BJ (cell line): ENCODE measurements at regions not wholly inside any gene's neighbourhood (a gene's known extent, or its start where the extent isn't known, plus 50 kb on each side); places are given as distances from the start of the nearest gene placed in this dataset.

Experiments
- CTCF ChIA-PET: fragments of 350-600 bp; formaldehyde crosslinking; extraction: SDS; loops from one replicate; lab custom pipeline; 2021; ENCODE audit warnings: antibody characterized with exemption, inconsistent platforms; lab: Yijun Ruan, JAX
- POLR2A ChIA-PET: fragments of 300-600 bp; sonication (Branson Sonifier 250); formaldehyde crosslinking; extraction: SDS; loops from one replicate; lab custom pipeline; 2021; ENCODE audit warnings: antibody characterized with exemption; lab: Charles Lee
- DNase-seq: peaks from one replicate; pipeline ENCODE4 v3.0.0-alpha.2; 2011; ENCODE audit warnings: low read depth
- H3K27me3 ChIP-seq: 2 replicates; pipeline ENCODE4 v1.6.0; 2011; ENCODE audit warnings: low read length; ENCODE audit not compliant: control insufficient read depth, insufficient read depth
- H3K36me3 ChIP-seq: 2 replicates; pipeline ENCODE4 v1.5.1; 2011; ENCODE audit warnings: low read length; ENCODE audit not compliant: control insufficient read depth, insufficient read depth
- H3K4me3 ChIP-seq: 2 replicates; pipeline ENCODE4 v1.5.1; 2011; ENCODE audit warnings: low read depth, mild to moderate bottlenecking, control low read depth, low read length
- TF ChIP-seq, protein P1 (sequence below): IDR thresholded peaks from 2 replicates; pipeline ENCODE4 v1.5.1; 2011; ENCODE audit warnings: low read depth, mild to moderate bottlenecking, control low read depth, inconsistent platforms, low read length, moderate library complexity; ENCODE audit not compliant: insufficient read depth

DNA sequence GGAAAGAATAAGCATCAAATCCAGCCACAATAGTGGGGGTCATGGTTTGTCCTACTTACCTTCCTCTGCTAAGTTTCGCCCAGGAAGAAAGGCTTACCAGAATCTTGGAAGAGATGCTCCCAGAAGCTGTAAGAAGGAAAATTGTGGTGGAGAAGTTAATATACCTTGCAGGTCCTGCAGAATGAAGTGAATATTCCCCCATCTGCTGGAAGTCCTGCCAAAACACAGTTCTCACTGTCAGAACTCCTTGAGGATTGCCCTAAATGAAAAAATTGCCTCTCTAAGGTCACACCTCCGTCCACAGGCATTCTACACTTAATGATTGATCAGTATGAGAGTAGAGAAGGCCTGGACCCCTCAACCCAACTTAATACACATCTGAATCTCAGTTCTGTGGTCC is 78.4 kb upstream of the RGS21 start:
- no peaks in the 10 kb centered on the region for H3K36me3 ChIP-seq
- no peak overlapping the region for H3K4me3 ChIP-seq
- POLR2A ChIA-PET = no interaction called here
- TF ChIP-seq, protein P1, sequence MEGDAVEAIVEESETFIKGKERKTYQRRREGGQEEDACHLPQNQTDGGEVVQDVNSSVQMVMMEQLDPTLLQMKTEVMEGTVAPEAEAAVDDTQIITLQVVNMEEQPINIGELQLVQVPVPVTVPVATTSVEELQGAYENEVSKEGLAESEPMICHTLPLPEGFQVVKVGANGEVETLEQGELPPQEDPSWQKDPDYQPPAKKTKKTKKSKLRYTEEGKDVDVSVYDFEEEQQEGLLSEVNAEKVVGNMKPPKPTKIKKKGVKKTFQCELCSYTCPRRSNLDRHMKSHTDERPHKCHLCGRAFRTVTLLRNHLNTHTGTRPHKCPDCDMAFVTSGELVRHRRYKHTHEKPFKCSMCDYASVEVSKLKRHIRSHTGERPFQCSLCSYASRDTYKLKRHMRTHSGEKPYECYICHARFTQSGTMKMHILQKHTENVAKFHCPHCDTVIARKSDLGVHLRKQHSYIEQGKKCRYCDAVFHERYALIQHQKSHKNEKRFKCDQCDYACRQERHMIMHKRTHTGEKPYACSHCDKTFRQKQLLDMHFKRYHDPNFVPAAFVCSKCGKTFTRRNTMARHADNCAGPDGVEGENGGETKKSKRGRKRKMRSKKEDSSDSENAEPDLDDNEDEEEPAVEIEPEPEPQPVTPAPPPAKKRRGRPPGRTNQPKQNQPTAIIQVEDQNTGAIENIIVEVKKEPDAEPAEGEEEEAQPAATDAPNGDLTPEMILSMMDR = no peak
- CTCF ChIA-PET = interaction anchor here (1.1 kb wide), 1 partner anchor 245 kb away, joined by 3 read pairs; no protein-coding TSS in a partner anchor
- DNase-seq = no peak
- H3K27me3 ChIP-seq = no peaks in the 10 kb centered on the region

DNA sequence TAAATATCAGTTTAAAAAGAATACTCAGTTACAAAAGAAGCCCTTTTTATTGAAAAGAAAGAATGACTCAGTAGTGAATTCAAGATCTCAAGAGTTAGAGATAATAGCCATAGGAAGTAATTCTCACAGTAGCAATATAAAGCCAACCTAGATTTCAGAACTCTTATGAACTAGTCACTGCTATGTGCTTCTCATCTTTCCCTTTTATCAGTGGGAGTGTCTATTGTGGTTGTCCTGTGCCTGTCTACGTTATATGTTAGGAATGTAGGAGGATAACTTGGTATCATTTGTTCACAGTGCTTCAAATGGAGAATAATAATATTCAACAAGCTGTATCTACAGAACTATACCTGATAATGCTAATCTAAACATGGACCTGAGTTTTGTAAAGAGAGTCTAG is 73.1 kb upstream of the RGS21 start:
- Histone ChIP-seq H3K27me3 (no peaks in the 10 kb centered on the region), H3K4me3 (no peak overlapping the region), H3K36me3 (no peaks in the 10 kb centered on the region)
- DNase-seq = no peak
- ChIA-PET CTCF (no interaction called here), POLR2A (no interaction called here)
- TF ChIP-seq, protein P1 = no peak

DNA sequence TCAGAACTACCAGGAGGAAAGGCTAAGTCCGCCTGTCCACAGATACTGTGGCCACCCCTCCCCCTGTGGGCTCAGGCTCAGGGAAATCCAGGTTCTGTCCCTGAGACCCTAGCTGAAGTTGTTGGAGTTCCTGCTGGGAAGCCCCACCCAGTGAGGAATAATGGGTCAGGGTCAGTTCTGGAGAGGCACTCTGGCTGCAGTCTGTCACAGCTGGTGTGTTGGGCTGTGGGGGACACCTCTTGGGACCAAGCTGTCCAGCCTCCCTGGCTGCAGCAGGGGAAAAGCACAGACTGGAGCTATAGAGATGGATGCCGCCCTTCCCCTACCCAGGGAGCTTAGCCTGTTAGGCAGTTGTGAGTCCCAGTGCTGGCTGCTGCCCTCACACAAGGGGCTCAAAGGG is 65.1 kb upstream of the RGS21 start:
- Histone ChIP-seq H3K27me3 (no peaks in the 10 kb centered on the region), H3K4me3 (no peak overlapping the region), H3K36me3 (no peaks in the 10 kb centered on the region)
- ChIA-PET POLR2A (no interaction called here), CTCF (no interaction called here)
- no peak for DNase-seq
- TF ChIP-seq, protein P1 = no peak

DNA sequence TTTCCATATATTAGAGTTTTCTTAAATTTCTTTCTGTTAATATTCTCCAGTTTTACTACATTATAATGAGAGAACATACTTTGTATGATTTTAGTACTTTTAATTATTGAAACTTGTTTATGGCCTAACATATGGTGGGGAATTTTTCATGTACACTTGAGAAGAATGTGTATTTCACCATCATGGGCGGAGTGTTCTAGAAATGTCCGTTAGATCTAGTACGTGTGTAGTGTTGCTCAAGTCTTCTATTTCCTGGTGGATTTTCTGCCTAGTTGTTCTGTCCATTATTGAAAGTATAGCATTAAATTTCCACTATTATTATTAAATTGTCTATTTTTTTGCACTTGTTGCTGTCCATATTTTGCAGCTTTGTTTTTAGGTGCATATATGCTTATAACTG is 64.0 kb upstream of the RGS21 start:
- no peak overlapping the region for H3K4me3 ChIP-seq
- ChIA-PET CTCF (no interaction called here), POLR2A (no interaction called here)
- H3K27me3 ChIP-seq = no peaks in the 10 kb centered on the region
- TF ChIP-seq, protein P1 = no peak
- DNase-seq = no peak
- no peaks in the 10 kb centered on the region for H3K36me3 ChIP-seq

DNA sequence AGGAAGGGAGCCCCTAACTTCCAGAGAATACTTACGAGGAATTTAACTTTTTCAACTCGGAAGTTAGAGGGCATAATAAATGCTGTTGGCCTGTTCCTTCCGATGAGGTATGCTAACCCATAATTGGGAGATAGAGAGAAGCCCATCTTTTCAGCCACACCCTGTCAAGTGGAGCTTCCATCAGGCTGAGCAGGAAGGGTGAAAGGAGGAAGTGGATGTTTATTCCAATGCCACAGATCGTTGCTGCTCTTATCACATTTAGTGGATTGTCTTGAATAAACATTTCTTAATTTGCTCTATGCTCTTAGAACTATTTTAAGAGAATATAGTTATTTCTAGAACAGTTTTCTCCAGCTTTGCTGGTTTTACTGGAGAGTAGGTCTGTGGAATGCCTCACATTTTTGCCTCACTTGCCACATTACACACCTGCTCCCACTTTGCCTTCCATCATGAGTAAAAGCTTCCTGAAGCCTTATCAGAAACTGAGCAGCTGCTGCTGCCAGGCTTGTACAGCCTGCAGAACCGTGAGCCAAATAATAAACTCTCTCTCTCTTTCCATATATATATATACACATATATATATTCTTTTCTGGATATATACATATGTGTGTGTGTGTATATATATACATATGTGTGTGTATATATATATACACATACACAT is 60.0 kb upstream of the RGS21 start:
- ChIA-PET CTCF (no interaction called here), POLR2A (no interaction called here)
- TF ChIP-seq, protein P1 = no peak
- no peak for DNase-seq
- Histone ChIP-seq H3K4me3 (no peak overlapping the region), H3K36me3 (no peaks in the 10 kb centered on the region), H3K27me3 (no peaks in the 10 kb centered on the region)
